Astrocyte of the cerebellum (primary cell): ENCODE measurements at regions not wholly inside any gene's neighbourhood (a gene's known extent, or its start where the extent isn't known, plus 50 kb on each side); places are given as distances from the start of the nearest gene placed in this dataset.
"Not testable (repeated sequence)": the region's sequence is repeated elsewhere in the genome, so short reads cannot be mapped to it uniquely, and the experiment has no call there.

Experiments used
- DNase-seq: peaks from one replicate; pipeline ENCODE4 v3.0.0-alpha.2; 2011; ENCODE audit warnings: low read depth
- H3K4me3 ChIP-seq: 2 replicates; pipeline ENCODE4 v1.5.1; 2011; ENCODE audit warnings: mild to moderate bottlenecking, low read depth, low read length, moderate library complexity
- in situ Hi-C: cut with HindIII; loops from 2 replicates; pipeline ENCODE4 v1.10.0; 2017; ENCODE audit warnings: low sequenced_read_pairs
- TF ChIP-seq, protein P1 (sequence below): IDR thresholded peaks from 2 replicates; pipeline ENCODE4 v1.5.1; 2012; ENCODE audit warnings: low read length, low read depth, moderate library complexity, mild to moderate bottlenecking; ENCODE audit errors: missing control alignments

DNA sequence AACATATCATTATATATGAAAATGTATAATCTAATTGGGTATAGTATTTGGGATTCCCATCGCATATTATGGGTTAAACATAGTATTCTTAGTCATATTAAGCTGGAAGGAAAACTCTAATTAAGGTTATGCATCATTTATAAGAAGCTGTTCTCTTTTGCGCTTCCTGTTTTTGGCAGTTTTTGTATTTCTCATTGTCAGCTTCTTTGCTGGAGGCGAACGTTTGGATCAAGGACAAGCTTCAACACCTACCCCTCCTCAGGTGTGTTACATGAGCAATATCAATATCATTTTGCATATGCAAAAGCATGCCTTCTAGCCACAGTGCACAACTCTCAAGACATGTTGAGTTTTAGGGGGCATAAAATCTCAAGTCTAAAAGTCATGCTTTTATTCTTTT, 439.8 kb downstream of the TDRD3 start:
- in situ Hi-C loops, result no loop called here
- DNase-seq, result no peak
- TF ChIP-seq, protein P1, sequence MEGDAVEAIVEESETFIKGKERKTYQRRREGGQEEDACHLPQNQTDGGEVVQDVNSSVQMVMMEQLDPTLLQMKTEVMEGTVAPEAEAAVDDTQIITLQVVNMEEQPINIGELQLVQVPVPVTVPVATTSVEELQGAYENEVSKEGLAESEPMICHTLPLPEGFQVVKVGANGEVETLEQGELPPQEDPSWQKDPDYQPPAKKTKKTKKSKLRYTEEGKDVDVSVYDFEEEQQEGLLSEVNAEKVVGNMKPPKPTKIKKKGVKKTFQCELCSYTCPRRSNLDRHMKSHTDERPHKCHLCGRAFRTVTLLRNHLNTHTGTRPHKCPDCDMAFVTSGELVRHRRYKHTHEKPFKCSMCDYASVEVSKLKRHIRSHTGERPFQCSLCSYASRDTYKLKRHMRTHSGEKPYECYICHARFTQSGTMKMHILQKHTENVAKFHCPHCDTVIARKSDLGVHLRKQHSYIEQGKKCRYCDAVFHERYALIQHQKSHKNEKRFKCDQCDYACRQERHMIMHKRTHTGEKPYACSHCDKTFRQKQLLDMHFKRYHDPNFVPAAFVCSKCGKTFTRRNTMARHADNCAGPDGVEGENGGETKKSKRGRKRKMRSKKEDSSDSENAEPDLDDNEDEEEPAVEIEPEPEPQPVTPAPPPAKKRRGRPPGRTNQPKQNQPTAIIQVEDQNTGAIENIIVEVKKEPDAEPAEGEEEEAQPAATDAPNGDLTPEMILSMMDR, result no peak
- H3K4me3 ChIP-seq, result no peak overlapping the region

DNA sequence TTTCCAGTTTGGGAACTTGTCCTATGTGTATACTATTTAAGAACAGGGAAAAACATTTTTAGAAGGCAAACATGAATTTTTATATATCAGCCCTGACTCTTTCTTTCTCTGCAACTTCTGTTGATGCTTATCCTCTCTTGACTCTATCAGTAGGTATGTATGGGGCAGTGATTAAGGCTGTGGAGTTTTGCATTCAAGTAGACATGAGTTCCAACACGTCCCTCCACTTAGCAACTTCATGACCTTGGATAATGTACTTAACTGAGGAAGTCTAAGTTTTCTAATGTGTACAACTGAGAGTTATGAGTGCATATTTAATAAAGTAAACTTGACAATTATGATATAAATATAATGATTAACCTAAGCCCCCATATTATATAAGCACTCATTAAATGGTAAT, 414.6 kb downstream of the TDRD3 start:
- TF ChIP-seq, protein P1, result no peak
- no peak for DNase-seq
- in situ Hi-C loops, result no loop called here
- H3K4me3 ChIP-seq, result no peak overlapping the region

DNA sequence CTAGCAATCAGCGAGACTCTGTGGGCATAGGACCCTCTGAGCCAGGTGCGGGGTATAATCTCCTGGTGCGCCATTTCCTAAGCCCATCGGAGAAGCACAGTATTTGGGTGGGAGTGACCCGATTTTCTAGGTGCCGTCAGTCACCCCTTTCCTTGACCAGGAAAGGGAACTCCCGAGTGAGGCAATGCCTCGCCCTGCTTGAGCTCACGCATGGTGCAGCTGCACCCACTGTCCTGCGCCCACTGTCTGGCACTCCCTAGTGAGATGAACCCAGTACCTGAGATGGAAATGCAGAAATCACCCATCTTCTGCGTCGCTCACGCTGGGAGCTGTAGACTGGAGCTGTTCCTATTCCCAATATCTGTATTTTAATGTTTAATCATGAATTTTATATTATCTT, 408.6 kb downstream of the TDRD3 start:
- H3K4me3 ChIP-seq, DNase-seq, in situ Hi-C loops: not testable (repeated sequence)

DNA sequence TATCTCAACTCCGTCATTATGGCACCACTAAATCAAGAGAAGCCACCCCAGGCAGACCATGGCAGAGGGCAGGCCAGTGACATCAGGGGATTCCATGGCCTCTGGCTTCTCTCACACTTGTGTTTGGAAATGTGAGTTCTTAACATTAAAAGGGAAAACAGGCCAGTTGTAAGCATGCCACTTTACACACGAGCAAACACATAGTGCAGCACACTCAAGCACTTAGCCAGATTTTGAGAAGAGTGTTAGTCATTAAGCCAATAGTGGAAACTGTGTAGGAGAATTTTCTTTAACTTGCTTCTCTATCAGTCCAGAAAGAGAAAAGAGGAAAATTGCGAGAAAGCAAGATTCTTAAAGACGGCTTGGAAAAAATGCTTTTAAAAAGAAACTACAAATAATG, 401.5 kb downstream of the TDRD3 start:
- TF ChIP-seq, protein P1, result no peak
- H3K4me3 ChIP-seq, result no peak overlapping the region
- no peak for DNase-seq
- in situ Hi-C loops, result no loop called here

DNA sequence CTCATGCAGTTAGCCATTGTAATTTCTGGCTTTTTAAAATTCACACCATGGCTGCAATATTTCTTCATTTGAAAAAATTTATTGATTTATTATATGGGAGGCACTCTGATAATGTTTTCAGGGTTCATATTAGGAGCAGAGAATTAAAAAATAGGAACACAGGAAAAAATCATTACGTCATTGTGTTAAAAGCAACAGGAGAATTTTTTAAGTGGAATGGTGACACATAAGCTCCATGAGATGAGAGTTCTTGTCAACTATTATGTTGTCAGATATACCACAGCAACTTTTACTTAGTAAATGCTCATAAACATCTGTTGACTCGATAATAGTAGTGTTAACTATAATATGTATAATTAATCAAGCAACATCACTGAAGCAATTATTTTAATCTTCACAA, 400.1 kb downstream of the TDRD3 start:
- in situ Hi-C loops, result no loop called here
- DNase-seq, result no peak
- TF ChIP-seq, protein P1, result no peak
- no peak overlapping the region for H3K4me3 ChIP-seq

DNA sequence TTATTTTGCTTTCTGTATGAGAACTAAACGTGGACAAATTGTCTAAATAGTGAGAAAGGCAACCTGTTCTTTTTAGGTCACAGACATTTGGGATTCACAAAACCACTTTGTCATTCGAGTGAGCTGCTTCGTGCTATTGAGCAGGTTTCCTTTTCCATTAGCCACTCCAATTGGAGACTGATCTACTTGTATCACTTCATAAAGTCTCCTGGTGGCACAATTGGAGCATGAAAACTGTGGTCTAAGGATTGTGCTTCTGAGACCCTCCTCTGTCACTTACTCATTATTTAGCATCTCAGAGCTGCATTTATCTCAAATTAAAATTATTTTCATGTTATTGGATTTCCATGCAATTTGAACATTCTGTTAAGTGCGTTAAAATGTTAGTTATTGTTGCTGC, 397.7 kb downstream of the TDRD3 start:
- in situ Hi-C loops, result no loop called here
- DNase-seq, result no peak
- H3K4me3 ChIP-seq, result no peak overlapping the region
- TF ChIP-seq, protein P1, result no peak

DNA sequence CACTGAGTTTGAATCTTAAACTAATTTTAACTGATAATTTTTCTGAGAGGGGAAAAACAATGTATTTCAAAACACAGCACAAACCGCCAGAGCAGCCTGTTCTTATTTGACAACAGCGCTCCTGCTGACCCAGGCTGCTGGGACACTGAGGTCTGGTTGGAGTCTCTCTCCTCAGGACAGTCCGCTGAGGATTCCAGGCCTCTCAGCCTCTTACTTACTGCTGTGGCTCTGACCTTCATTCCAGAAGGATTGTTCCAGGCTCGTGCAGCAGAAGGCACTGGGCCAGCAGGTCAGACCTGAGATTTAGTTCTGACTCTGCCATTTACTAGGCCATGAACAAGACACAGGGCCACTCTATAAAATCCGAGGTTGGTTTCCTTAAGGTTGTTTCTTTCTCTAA, 393.6 kb downstream of the TDRD3 start:
- DNase-seq, result no peak
- no peak overlapping the region for H3K4me3 ChIP-seq
- in situ Hi-C loops, result no loop called here
- TF ChIP-seq, protein P1, result no peak
